Upper lobe of left lung (tissue), 4 donors: ENCODE measurements at regions not wholly inside any gene's neighbourhood (a gene's known extent, or its start where the extent isn't known, plus 50 kb on each side); places are given as distances from the start of the nearest gene placed in this dataset.

Experiments used
- POLR2A ChIP-seq, 4 donors: fragments of 450-650 bp; IDR thresholded peaks; one replicate each; pipeline ENCODE4 v1.5.1; 2016 to 2017; ENCODE audit warnings: antibody characterized with exemption in 4 of 4, mild to moderate bottlenecking in 2 of 4
- POLR2AphosphoS5 ChIP-seq, 2 donors: sonication (generic); formaldehyde crosslinking; IDR thresholded peaks; one replicate each; pipeline ENCODE4 v1.5.1; 2017; ENCODE audit warnings: antibody characterized with exemption in 2 of 2
- TF ChIP-seq, protein P1 (sequence below), 6 experiments: fragments of 450-650 bp in 4 of 6; fragments of 200-600 bp in 2 of 6; sonication (generic) in 2 of 6; IDR thresholded peaks; one replicate each; pipeline ENCODE4 v1.5.1; 2016 to 2019; ENCODE audit warnings: antibody characterized with exemption in 6 of 6

- TF ChIP-seq, protein P1, sequence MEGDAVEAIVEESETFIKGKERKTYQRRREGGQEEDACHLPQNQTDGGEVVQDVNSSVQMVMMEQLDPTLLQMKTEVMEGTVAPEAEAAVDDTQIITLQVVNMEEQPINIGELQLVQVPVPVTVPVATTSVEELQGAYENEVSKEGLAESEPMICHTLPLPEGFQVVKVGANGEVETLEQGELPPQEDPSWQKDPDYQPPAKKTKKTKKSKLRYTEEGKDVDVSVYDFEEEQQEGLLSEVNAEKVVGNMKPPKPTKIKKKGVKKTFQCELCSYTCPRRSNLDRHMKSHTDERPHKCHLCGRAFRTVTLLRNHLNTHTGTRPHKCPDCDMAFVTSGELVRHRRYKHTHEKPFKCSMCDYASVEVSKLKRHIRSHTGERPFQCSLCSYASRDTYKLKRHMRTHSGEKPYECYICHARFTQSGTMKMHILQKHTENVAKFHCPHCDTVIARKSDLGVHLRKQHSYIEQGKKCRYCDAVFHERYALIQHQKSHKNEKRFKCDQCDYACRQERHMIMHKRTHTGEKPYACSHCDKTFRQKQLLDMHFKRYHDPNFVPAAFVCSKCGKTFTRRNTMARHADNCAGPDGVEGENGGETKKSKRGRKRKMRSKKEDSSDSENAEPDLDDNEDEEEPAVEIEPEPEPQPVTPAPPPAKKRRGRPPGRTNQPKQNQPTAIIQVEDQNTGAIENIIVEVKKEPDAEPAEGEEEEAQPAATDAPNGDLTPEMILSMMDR (IDR thresholded peaks at IDR 0.05): no peak
- TF ChIP-seq POLR2A (IDR thresholded peaks at IDR 0.05) (no peak), POLR2AphosphoS5 (IDR thresholded peaks at IDR 0.05) (no peak)
These were observed 121.9 kb upstream of the PIK3R1 start for GRCh38 chr5:68093455-68094159.
